ENCODE measurements at regions not wholly inside any gene's neighbourhood (a gene's known extent, or its start where the extent isn't known, plus 50 kb on each side); places are given as distances from the start of the nearest gene placed in this dataset.
A peak's percentile ranks its signal among the peaks of the same experiment; 100 is the strongest.

GRCh38 chr3:56896357-56896756, 94.6 kb upstream of the ARHGEF3 start:
- CTCF ChIA-PET = interaction anchor here (0.6 kb wide), 1 partner anchor 20 kb away, joined by 3 read pairs; no protein-coding TSS in a partner anchor
- POLR2A ChIA-PET = no interaction called here
- DNase-seq (ENCODE audit: extremely low spot score) = no peak
- TF ChIP-seq, protein P1, sequence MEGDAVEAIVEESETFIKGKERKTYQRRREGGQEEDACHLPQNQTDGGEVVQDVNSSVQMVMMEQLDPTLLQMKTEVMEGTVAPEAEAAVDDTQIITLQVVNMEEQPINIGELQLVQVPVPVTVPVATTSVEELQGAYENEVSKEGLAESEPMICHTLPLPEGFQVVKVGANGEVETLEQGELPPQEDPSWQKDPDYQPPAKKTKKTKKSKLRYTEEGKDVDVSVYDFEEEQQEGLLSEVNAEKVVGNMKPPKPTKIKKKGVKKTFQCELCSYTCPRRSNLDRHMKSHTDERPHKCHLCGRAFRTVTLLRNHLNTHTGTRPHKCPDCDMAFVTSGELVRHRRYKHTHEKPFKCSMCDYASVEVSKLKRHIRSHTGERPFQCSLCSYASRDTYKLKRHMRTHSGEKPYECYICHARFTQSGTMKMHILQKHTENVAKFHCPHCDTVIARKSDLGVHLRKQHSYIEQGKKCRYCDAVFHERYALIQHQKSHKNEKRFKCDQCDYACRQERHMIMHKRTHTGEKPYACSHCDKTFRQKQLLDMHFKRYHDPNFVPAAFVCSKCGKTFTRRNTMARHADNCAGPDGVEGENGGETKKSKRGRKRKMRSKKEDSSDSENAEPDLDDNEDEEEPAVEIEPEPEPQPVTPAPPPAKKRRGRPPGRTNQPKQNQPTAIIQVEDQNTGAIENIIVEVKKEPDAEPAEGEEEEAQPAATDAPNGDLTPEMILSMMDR (IDR thresholded peaks at IDR 0.05; ENCODE audit: control extremely low read depth, extremely low read depth, low read depth, missing control alignments) = no peak

GRCh38 chr3:56894881-56895431, 93.2 kb upstream of the ARHGEF3 start:
- ChIA-PET POLR2A (no interaction called here), CTCF (interaction anchor here (1.3 to 1.4 kb wide), 2 partner anchors 23 to 101 kb away, joined by 3 read pairs; no protein-coding TSS in a partner anchor)
- TF ChIP-seq, protein P1 (IDR thresholded peaks at IDR 0.05; ENCODE audit: control extremely low read depth, extremely low read depth, low read depth, missing control alignments) = no peak
- DNase-seq (ENCODE audit: extremely low spot score) = peak; percentile 60

DNA sequence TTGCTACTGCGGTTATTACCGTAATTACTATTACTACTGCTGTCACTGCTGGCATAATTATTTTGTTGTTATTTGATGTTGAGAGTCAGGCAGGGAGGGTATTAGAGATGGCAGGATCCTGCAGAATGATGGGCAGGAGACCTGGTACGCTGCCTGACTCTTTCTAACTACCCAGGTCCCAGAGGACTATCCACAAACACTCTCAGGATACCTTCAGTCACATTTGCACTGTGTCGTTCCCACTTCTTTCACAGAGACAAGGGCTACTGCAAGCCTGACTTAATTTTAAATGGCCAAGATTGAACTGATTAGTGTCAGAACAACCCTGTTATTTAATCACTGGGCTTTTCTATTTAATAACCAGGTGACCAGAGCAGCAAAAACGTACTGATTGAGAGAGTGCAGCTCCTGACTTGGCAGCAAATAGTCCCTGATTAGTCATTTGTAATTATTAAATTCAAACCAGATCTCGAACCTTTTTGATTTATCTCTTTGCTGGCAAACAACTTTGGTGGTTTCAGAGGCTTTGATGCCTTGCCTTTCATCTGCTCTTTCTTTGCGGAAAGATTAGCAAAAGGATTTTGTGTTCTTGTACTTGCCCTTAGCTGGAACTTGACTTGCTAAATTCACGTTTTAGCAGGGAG, 88.8 kb upstream of the ARHGEF3 start:
- ChIA-PET CTCF (interaction anchor here (1.1 to 1.7 kb wide), 2 partner anchors 13 to 18 kb away, joined by 3 to 4 read pairs; no protein-coding TSS in a partner anchor), POLR2A (no interaction called here)
- no peak for DNase-seq (ENCODE audit: extremely low spot score)
- TF ChIP-seq, protein P1 (IDR thresholded peaks at IDR 0.05; ENCODE audit: control extremely low read depth, extremely low read depth, low read depth, missing control alignments) = no peak

DNA sequence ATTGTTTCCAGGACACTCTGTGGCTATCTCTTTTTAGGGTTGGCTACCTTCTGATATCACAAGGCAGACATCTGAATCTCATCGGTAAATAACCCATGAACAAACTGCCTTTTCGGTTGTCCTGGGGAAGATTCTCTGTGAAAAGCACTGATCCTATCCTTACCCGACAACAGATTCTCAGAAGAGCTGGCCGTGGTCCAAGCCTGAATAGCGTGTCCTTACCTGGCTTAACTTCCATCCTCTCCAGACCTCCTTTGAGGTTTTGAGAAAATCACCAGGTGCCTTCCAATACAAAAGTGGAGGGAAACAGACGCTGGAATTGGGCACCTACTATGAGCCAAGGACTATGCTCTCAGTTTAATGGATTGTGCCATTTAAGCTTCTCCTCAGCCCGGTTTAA, 87.4 kb upstream of the ARHGEF3 start:
- TF ChIP-seq, protein P1 (IDR thresholded peaks at IDR 0.05; ENCODE audit: control extremely low read depth, extremely low read depth, low read depth, missing control alignments) = no peak
- ChIA-PET POLR2A (no interaction called here), CTCF (interaction anchor here (1.1 to 1.7 kb wide), 2 partner anchors 11 to 15 kb away, joined by 3 to 4 read pairs; no protein-coding TSS in a partner anchor)
- no peak for DNase-seq (ENCODE audit: extremely low spot score)

- ChIA-PET CTCF (interaction anchor here (1.6 kb wide), 1 partner anchor 10 kb away, joined by 5 read pairs; no protein-coding TSS in a partner anchor), POLR2A (no interaction called here)
- no peak for DNase-seq (ENCODE audit: extremely low spot score)
- TF ChIP-seq, protein P1 (IDR thresholded peaks at IDR 0.05; ENCODE audit: control extremely low read depth, extremely low read depth, low read depth, missing control alignments) = no peak
Measured at GRCh38 chr3:56887402-56888025, 85.8 kb upstream of the ARHGEF3 start.

GRCh38 chr3:56886314-56886713, 84.6 kb upstream of the ARHGEF3 start:
- ChIA-PET CTCF (interaction anchor here (1.0 to 1.6 kb wide), 5 partner anchors 8 to 184 kb away, joined by 3 to 5 read pairs (median 3); no protein-coding TSS in a partner anchor), POLR2A (no interaction called here)
- TF ChIP-seq, protein P1 (IDR thresholded peaks at IDR 0.05; ENCODE audit: control extremely low read depth, extremely low read depth, low read depth, missing control alignments) = no peak
- DNase-seq (ENCODE audit: extremely low spot score) = no peak

All from GM10248 (cell line).